ENCODE measurements at regions not wholly inside any gene's neighbourhood (a gene's known extent, or its start where the extent isn't known, plus 50 kb on each side); places are given as distances from the start of the nearest gene placed in this dataset.

DNA sequence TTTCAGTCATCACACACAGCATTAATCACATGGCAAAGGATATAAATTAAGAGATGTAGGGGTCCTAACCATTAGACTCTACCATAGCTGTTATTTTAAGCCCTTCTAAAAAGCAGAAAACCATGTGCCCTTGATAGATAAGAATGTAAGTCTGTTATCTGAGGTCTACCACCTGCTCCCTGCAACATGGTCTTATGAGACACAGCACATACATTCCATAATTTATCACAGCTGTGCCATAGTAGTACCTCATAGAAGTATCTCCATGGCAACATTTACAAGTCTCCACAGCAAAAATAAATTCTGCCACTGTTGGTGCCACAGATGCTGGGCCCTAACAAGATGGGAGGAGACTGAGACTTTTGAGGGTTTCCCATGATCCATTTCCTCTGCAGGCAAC, 265.4 kb downstream of the KDM5D start:
- ChIA-PET POLR2A (no interaction called here), CTCF (no interaction called here)
- no peak for TF ChIP-seq EZH2 (IDR thresholded peaks at IDR 0.05; ENCODE audit: borderline replicate concordance, insufficient read depth, low read depth, low read length, poor library complexity, severe bottlenecking)
- TF ChIP-seq, protein P1, sequence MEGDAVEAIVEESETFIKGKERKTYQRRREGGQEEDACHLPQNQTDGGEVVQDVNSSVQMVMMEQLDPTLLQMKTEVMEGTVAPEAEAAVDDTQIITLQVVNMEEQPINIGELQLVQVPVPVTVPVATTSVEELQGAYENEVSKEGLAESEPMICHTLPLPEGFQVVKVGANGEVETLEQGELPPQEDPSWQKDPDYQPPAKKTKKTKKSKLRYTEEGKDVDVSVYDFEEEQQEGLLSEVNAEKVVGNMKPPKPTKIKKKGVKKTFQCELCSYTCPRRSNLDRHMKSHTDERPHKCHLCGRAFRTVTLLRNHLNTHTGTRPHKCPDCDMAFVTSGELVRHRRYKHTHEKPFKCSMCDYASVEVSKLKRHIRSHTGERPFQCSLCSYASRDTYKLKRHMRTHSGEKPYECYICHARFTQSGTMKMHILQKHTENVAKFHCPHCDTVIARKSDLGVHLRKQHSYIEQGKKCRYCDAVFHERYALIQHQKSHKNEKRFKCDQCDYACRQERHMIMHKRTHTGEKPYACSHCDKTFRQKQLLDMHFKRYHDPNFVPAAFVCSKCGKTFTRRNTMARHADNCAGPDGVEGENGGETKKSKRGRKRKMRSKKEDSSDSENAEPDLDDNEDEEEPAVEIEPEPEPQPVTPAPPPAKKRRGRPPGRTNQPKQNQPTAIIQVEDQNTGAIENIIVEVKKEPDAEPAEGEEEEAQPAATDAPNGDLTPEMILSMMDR (IDR thresholded peaks at IDR 0.05) = no peak
- Mint-ChIP-seq H3K27ac (no peak overlapping the region), H3K9me3 (ENCODE audit: insufficient read depth) (peaks cover 1% of the 10 kb centered on the region), H3K4me1 (no peaks in the 10 kb centered on the region), H3K27me3 (no peaks in the 10 kb centered on the region), H3K4me3 (no peak overlapping the region)
- ATAC-seq (ENCODE audit: low read depth) (no peak), DNase-seq (no peak)
- Histone ChIP-seq H3K79me2 (ENCODE audit: control insufficient read depth, insufficient read depth, low read length) (no peaks in the 10 kb centered on the region), H3K27me3 (replicated peaks in 1 of 4; ENCODE audit: control extremely low read depth in 1 of 4, control insufficient read depth in 3 of 4, insufficient read depth in 4 of 4, low read length in 3 of 4) (no peaks in the 10 kb centered on the region), H3K4me1 (ENCODE audit: control insufficient read depth in 2 of 2, insufficient read depth in 2 of 2, low read length in 2 of 2) (no peaks in the 10 kb centered on the region), H3K36me3 (replicated peaks in 1 of 2; ENCODE audit: control extremely low read depth in 1 of 2, control insufficient read depth in 1 of 2, extremely low read depth in 1 of 2, insufficient read depth in 2 of 2, low read length in 1 of 2) (no peaks in the 10 kb centered on the region), H3K4me3 (ENCODE audit: control extremely low read depth in 1 of 5, extremely low read depth in 1 of 5, insufficient read depth in 1 of 5, low read depth in 2 of 5, low read length in 4 of 5) (no peak overlapping the region), H2AFZ (ENCODE audit: insufficient read depth, low read depth, low read length, poor library complexity, severe bottlenecking) (no peak overlapping the region), H3K27ac (ENCODE audit: low read length in 2 of 2) (no peak overlapping the region), H3K4me2 (replicated peaks; ENCODE audit: low read depth, low read length, poor library complexity, severe bottlenecking) (no peak overlapping the region), H4K20me1 (ENCODE audit: control insufficient read depth, insufficient read depth, low read length, poor library complexity, severe bottlenecking) (no peaks in the 10 kb centered on the region), H3K9me3 (ENCODE audit: control extremely low read depth in 1 of 3, control insufficient read depth in 2 of 3, insufficient read depth in 1 of 3, low read length in 2 of 3) (no peaks in the 10 kb centered on the region), H3K9ac (ENCODE audit: low read length) (no peak overlapping the region)
- intact Hi-C loops (cut with micrococcal nuclease) = no loop called here

DNA sequence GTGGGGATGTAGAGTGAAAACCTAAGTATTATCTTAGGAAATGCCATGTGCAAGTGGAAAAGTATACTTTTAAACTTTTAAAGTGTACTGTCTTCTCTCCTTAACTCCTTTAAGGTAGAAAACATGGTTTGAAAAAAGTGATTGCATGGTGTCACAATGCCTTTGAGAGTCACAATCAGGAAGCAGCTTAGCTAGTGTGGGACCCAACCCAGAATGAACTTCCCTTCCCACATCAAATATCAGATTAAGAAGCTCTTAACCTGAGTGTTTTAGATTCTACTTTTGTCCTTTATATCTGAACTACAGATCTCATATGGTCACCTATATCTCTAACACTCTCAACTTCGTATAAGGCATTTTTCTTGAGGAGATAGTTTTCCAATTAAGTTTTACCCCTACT, 266.6 kb downstream of the KDM5D start:
- H3K27ac Mint-ChIP-seq = no peak overlapping the region

More for the DNA sequence above, 266.6 kb downstream of the KDM5D start:
- no peaks in the 10 kb centered on the region for H4K20me1 ChIP-seq (ENCODE audit: control insufficient read depth, insufficient read depth, low read length, poor library complexity, severe bottlenecking)
- no peak overlapping the region for H3K9ac ChIP-seq (ENCODE audit: low read length)
- H3K27me3 ChIP-seq (replicated peaks in 1 of 4; ENCODE audit: control extremely low read depth in 1 of 4, control insufficient read depth in 3 of 4, insufficient read depth in 4 of 4, low read length in 3 of 4) = no peaks in the 10 kb centered on the region
- H3K4me3 ChIP-seq (ENCODE audit: control extremely low read depth in 1 of 5, extremely low read depth in 1 of 5, insufficient read depth in 1 of 5, low read depth in 2 of 5, low read length in 4 of 5) = no peak overlapping the region
- H3K4me1 ChIP-seq (ENCODE audit: control insufficient read depth in 2 of 2, insufficient read depth in 2 of 2, low read length in 2 of 2) = no peaks in the 10 kb centered on the region
- H3K4me3 Mint-ChIP-seq = no peak overlapping the region
- H3K9me3 ChIP-seq (ENCODE audit: control extremely low read depth in 1 of 3, control insufficient read depth in 2 of 3, insufficient read depth in 1 of 3, low read length in 2 of 3) = no peaks in the 10 kb centered on the region
- H2AFZ ChIP-seq (ENCODE audit: insufficient read depth, low read depth, low read length, poor library complexity, severe bottlenecking) = no peak overlapping the region
- POLR2A ChIA-PET = no interaction called here
- H3K9me3 Mint-ChIP-seq (ENCODE audit: insufficient read depth) = no peaks in the 10 kb centered on the region
- no peak overlapping the region for H3K27ac ChIP-seq (ENCODE audit: low read length in 2 of 2)
- ATAC-seq (ENCODE audit: low read depth) (no peak), DNase-seq (no peak)
- TF ChIP-seq, protein P1 (IDR thresholded peaks at IDR 0.05) = no peak
- no peak for TF ChIP-seq EZH2 (IDR thresholded peaks at IDR 0.05; ENCODE audit: borderline replicate concordance, insufficient read depth, low read depth, low read length, poor library complexity, severe bottlenecking)
- no peaks in the 10 kb centered on the region for H3K27me3 Mint-ChIP-seq
- H3K4me2 ChIP-seq (replicated peaks; ENCODE audit: low read depth, low read length, poor library complexity, severe bottlenecking) = no peak overlapping the region
- H3K4me1 Mint-ChIP-seq = no peaks in the 10 kb centered on the region
- intact Hi-C loops (cut with micrococcal nuclease) = no loop called here
- no peaks in the 10 kb centered on the region for H3K79me2 ChIP-seq (ENCODE audit: control insufficient read depth, insufficient read depth, low read length)
- no peaks in the 10 kb centered on the region for H3K36me3 ChIP-seq (replicated peaks in 1 of 2; ENCODE audit: control extremely low read depth in 1 of 2, control insufficient read depth in 1 of 2, extremely low read depth in 1 of 2, insufficient read depth in 2 of 2, low read length in 1 of 2)
- CTCF ChIA-PET = no interaction called here
- no CpG with 5 or more reads among the region's 1 CpG for WGBS (ENCODE audit: insufficient coverage)
